Mammary epithelial cell (primary cell): ENCODE measurements at regions not wholly inside any gene's neighbourhood (a gene's known extent, or its start where the extent isn't known, plus 50 kb on each side); places are given as distances from the start of the nearest gene placed in this dataset.
"Not testable (repeated sequence)": the region's sequence is repeated elsewhere in the genome, so short reads cannot be mapped to it uniquely, and the experiment has no call there.

Experiments
- EZH2 ChIP-seq: IDR thresholded peaks from 2 replicates; pipeline ENCODE4 v1.6.1; 2012; ENCODE audit warnings: low read length, inconsistent platforms, borderline replicate concordance
- TF ChIP-seq, protein P1 (sequence below), 2 donors: IDR thresholded peaks in 1 of 2; conservative IDR thresholded peaks in 1 of 2; 2 replicates each; pipeline ENCODE4 v1.5.1; 2011 to 2012; ENCODE audit warnings: inconsistent platforms in 2 of 2, low read length in 2 of 2, mild to moderate bottlenecking in 2 of 2, control low read depth in 1 of 2, low read depth in 1 of 2; ENCODE audit not compliant: insufficient read depth in 1 of 2; ENCODE audit errors: extremely low read depth in 1 of 2

- TF ChIP-seq, protein P1, sequence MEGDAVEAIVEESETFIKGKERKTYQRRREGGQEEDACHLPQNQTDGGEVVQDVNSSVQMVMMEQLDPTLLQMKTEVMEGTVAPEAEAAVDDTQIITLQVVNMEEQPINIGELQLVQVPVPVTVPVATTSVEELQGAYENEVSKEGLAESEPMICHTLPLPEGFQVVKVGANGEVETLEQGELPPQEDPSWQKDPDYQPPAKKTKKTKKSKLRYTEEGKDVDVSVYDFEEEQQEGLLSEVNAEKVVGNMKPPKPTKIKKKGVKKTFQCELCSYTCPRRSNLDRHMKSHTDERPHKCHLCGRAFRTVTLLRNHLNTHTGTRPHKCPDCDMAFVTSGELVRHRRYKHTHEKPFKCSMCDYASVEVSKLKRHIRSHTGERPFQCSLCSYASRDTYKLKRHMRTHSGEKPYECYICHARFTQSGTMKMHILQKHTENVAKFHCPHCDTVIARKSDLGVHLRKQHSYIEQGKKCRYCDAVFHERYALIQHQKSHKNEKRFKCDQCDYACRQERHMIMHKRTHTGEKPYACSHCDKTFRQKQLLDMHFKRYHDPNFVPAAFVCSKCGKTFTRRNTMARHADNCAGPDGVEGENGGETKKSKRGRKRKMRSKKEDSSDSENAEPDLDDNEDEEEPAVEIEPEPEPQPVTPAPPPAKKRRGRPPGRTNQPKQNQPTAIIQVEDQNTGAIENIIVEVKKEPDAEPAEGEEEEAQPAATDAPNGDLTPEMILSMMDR (conservative IDR thresholded peaks at IDR 0.05 in 1 of 2, IDR thresholded peaks at IDR 0.05 in 1 of 2; ENCODE audit: extremely low read depth in 1 of 2, insufficient read depth in 1 of 2, low read depth in 1 of 2, low read length in 2 of 2): not testable (repeated sequence)
- not testable (repeated sequence) for TF ChIP-seq EZH2
Measured at GRCh38 chr9:62798884-62799850, 1609.3 kb downstream of the SPATA31A7 start.
